GM12865 (cell line): ENCODE measurements at regions not wholly inside any gene's neighbourhood (a gene's known extent, or its start where the extent isn't known, plus 50 kb on each side); places are given as distances from the start of the nearest gene placed in this dataset.

Experiments used
- DNase-seq: peaks from one replicate; pipeline ENCODE4 v3.0.0; 2010; ENCODE audit warnings: low read depth
- H3K4me3 ChIP-seq: 2 replicates; pipeline ENCODE4 v1.5.1; 2011; ENCODE audit warnings: mild to moderate bottlenecking, low read depth, low read length, control low read depth
- CTCF ChIP-seq: IDR thresholded peaks from 2 replicates; pipeline ENCODE4 v1.5.1; 2011; ENCODE audit warnings: low read length, control low read depth, low read depth, inconsistent platforms; ENCODE audit not compliant: insufficient read depth; ENCODE audit errors: missing control alignments

- no peak overlapping the region for H3K4me3 ChIP-seq
- no peak for DNase-seq
- TF ChIP-seq CTCF, result no peak
These were observed 76.2 kb upstream of the UPP2 start for GRCh38 chr2:158025255-158025996.

DNA sequence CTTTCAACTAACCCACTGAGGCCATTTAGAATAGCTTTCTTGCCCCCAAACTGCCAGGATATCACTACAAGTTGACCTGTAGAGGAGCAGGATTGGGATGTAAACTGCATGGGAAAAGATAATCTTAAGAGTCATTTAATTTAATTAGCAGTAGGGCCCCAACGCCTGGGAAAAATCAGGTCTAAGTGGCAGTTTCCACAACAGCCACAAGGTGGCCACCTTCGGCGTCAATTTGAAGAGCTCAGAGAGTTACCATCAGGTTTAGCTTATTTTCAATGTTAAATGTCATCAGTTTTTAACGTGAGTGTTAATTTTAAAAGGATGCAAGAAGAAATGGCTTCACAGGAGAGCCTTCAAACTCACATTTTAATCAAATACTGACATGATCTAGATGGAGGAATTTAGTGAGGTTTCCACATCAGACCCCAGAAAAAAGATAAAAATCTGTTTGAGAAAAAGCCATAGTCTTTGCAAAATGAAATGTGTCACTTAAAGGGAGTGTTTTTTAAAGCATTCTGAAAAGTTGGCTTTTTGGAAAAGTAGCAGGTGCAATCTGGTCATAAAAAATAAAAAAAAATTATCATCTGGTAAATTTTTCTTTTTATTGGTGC is 77.3 kb upstream of the UPP2 start:
- H3K4me3 ChIP-seq, result no peak overlapping the region
- peak; percentile 49 for DNase-seq
- peak; percentile 73 for TF ChIP-seq CTCF

DNA sequence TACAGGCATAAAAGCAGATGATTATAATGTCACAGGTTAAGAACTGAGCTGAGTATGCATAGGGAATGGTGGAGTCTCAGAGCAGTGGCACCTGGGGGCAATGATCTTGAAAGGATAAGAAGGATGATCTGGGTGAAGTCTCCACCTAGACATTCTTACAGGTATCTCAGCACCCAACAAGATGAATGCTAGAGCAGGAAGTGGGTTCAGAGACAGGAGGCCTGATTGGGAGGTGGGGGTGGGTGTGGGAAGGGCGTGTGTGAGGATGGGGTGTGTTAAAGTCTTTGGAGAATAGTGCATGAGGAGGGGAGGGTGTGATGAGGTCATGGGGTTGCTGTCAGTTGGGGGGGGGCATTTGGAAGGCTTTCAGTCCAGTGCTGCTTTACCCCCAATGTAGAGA is 78.8 kb upstream of the UPP2 start:
- TF ChIP-seq CTCF, result no peak
- DNase-seq, result no peak
- no peak overlapping the region for H3K4me3 ChIP-seq

DNA sequence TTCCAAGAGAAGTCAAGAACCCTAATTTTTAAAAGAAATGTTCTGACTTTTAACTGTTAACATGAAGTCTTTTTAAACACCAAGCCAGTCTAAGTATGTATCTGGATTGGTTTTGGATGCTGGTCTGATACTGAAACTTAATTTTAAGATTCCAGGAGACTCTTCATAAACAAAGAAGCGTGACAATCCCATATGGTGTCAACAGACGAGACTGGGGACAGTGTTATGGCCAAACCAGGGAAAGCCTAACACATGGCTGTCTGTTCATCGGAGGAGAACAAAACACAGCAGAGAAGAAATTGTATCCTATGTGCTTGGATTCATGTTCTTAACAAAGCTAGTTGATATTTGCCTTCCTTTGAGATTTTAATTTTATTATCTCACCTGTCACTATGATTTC is 80.5 kb upstream of the UPP2 start:
- no peak for TF ChIP-seq CTCF
- H3K4me3 ChIP-seq, result no peak overlapping the region
- no peak for DNase-seq

DNA sequence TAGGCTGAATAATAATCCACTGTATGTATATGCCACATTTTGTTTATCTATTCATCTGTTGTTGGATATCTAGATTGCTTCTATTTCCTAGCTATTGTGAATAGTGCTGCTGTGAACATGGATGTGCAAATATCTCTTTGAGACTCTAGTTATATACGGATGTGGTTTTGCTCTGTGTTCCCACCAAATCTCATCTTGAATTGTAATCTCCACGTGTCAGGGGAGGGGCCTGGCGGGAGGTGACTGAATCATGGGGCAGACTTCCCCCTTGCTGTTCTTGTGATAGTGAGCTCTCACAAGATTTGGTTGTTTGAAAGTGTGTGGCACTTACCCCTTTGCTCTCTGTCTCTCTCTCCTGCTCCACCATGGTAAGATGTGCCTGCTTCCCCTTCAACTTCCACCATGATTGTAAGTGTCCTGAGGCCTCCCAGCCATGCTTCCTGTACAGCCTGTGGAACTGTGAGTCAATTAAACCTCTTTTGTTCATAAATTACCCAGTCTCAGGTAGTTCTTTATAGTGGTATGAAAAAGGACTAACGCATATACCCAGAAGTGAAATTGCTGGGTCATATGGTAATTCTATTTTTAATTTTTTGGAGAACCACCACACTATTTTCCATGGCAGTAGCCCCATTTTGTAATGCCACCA is 86.1 kb upstream of the UPP2 start:
- no peak for DNase-seq
- TF ChIP-seq CTCF, result no peak
- no peak overlapping the region for H3K4me3 ChIP-seq

- DNase-seq, result peak; percentile 12
- TF ChIP-seq CTCF, result no peak
- H3K4me3 ChIP-seq, result no peak overlapping the region
These were observed 87.8 kb upstream of the UPP2 start for GRCh38 chr2:158013891-158014290.
